ENCODE measurements at regions not wholly inside any gene's neighbourhood (a gene's known extent, or its start where the extent isn't known, plus 50 kb on each side); places are given as distances from the start of the nearest gene placed in this dataset.

- Histone ChIP-seq H3K4me1 (replicated peaks in 1 of 4; ENCODE audit: control insufficient read depth in 3 of 4, insufficient read depth in 4 of 4, low read length in 3 of 4) (peaks cover 0 to 3% (median 0%) of the 10 kb centered on the region in 4 experiments; a peak in 1 of 7 replicates), H4K5ac (ENCODE audit: insufficient read length, low read depth, low read length) (no peak overlapping the region), H2AK5ac (ENCODE audit: low read depth, low read length) (no peak overlapping the region), H4K8ac (ENCODE audit: extremely low read depth, insufficient read depth, low read length) (no peak overlapping the region), H3K4me2 (ENCODE audit: insufficient read depth in 1 of 2, low read depth in 2 of 2, low read length in 2 of 2) (no peak overlapping the region), H2BK20ac (ENCODE audit: low read length) (no peak overlapping the region), H2BK5ac (ENCODE audit: low read depth, low read length) (no peak overlapping the region), H3K9me3 (ENCODE audit: insufficient read depth in 2 of 2, low read depth in 1 of 2, low read length in 1 of 2) (no peaks in the 10 kb centered on the region), H3K79me1 (ENCODE audit: low read depth, low read length) (no peaks in the 10 kb centered on the region), H3K14ac (ENCODE audit: insufficient read length) (no peak overlapping the region), H3K4me3 (ENCODE audit: extremely low read depth in 1 of 4, insufficient read depth in 2 of 4, low read depth in 3 of 4, low read length in 4 of 4) (no peak overlapping the region), H3K56ac (replicated peaks; ENCODE audit: insufficient read length, low read depth, low read length) (no peak overlapping the region), H3K79me2 (ENCODE audit: control insufficient read depth in 1 of 2, insufficient read depth in 2 of 2, low read length in 2 of 2) (no peaks in the 10 kb centered on the region), H3K36me3 (ENCODE audit: control insufficient read depth in 2 of 4, insufficient read depth in 4 of 4, low read length in 3 of 4) (no peaks in the 10 kb centered on the region), H2BK15ac (ENCODE audit: low read length) (no peak overlapping the region), H2BK120ac (replicated peaks; ENCODE audit: low read depth, low read length) (no peak overlapping the region), H4K20me1 (replicated peaks in 1 of 2; ENCODE audit: control insufficient read depth in 1 of 2, insufficient read depth in 2 of 2, low read length in 2 of 2) (no peaks in the 10 kb centered on the region), H3K27ac (ENCODE audit: low read depth, low read length) (no peak overlapping the region), H4K91ac (replicated peaks; ENCODE audit: insufficient read length, low read length) (no peak overlapping the region), H3K4ac (replicated peaks; ENCODE audit: insufficient read length, low read depth, low read length) (no peak overlapping the region), H3K27me3 (replicated peaks in 1 of 4; ENCODE audit: control insufficient read depth in 3 of 4, extremely low read depth in 1 of 4, insufficient read depth in 3 of 4, low read length in 3 of 4) (no peaks in the 10 kb centered on the region; a peak in 1 of 7 replicates), H3K23me2 (ENCODE audit: low read depth, low read length) (no peaks in the 10 kb centered on the region), H3K23ac (ENCODE audit: insufficient read length) (no peak overlapping the region), H2AFZ (ENCODE audit: low read length) (no peak overlapping the region), H3K18ac (ENCODE audit: extremely low read depth, low read length) (no peak overlapping the region), H2BK12ac (ENCODE audit: low read depth, low read length) (no peak overlapping the region), H3K9ac (replicated peaks in 1 of 4; ENCODE audit: extremely low read depth in 1 of 4, low read depth in 3 of 4, low read length in 3 of 4) (no peak overlapping the region)
- FAIRE-seq = no peak
- 89% methylated on average over 4 of the region's 4 CpGs; no CpG with 5 or more reads in 1 of the 2 experiments for WGBS, 2 experiments (ENCODE audit: extremely low coverage in 1 of 2, insufficient coverage in 1 of 2, insufficient read length in 1 of 2, insufficient replicate concordance in 2 of 2, low coverage in 1 of 2, low lambda C conversion rate in 2 of 2, missing lambda C conversion rate in 1 of 2)
- no peak for DNase-seq (ENCODE audit: low read depth in 1 of 2, low spot score in 2 of 2)
- ChIA-PET CTCF (ENCODE audit: partially characterized antibody) (no interaction called here), POLR2A (ENCODE audit: partially characterized antibody) (no interaction called here)
- TF ChIP-seq E2F6 (IDR thresholded peaks at IDR 0.05) (no peak), JUN (IDR thresholded peaks at IDR 0.05; ENCODE audit: low read depth, low read length) (no peak), HDAC6 (IDR thresholded peaks at IDR 0.05; ENCODE audit: low read depth, low read length) (no peak), HDAC2 (IDR thresholded peaks at IDR 0.05; ENCODE audit: borderline replicate concordance in 1 of 2, low read depth in 2 of 2, low read length in 2 of 2) (no peak), TAF7 (optimal IDR thresholded peaks at IDR 0.05; ENCODE audit: borderline replicate concordance, low read depth, low read length) (no peak), ATF2 (IDR thresholded peaks at IDR 0.05; ENCODE audit: low read length) (no peak)
Observed at GRCh38 chr18:41416044-41416443, 539.0 kb upstream of the PIK3C3 start.

All from H1 (cell line).